ENCODE measurements at regions not wholly inside any gene's neighbourhood (a gene's known extent, or its start where the extent isn't known, plus 50 kb on each side); places are given as distances from the start of the nearest gene placed in this dataset.

DNA sequence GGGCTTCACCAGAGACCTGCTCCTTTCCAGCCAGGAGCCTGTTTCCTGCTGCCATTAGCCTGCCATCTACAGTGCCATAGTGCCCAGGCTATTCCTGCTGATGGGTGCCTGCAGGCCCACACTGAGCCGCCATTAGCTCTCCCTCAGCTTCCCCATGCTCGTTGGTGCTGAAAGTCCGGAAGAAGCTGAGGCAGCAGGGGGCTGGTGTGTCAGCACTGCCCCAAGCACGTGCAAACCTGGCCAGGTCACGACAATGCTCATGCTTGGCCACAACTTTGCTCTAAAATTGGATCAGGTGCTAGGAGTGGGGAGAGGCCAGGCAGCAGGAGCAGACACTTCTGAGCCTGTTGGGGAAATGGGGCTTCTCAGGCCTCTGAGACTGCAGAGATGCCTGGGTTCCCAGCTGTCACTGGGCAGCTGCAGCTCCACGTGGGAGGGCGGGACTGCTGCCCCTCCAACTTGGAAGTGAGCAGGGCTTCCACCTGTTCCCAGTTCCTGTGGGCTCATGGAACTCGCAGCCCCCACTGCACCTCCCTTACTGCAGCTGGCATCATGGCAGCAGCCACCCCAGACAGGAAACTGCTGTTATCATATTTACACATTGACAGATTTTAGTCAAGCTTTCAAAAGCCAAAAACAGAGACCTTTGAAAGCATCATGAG lies 913.9 kb downstream of the FSTL5 start:
- no peak for TF ChIP-seq POLR2AphosphoS5 (IDR thresholded peaks at IDR 0.05)
- TF ChIP-seq, protein P1, sequence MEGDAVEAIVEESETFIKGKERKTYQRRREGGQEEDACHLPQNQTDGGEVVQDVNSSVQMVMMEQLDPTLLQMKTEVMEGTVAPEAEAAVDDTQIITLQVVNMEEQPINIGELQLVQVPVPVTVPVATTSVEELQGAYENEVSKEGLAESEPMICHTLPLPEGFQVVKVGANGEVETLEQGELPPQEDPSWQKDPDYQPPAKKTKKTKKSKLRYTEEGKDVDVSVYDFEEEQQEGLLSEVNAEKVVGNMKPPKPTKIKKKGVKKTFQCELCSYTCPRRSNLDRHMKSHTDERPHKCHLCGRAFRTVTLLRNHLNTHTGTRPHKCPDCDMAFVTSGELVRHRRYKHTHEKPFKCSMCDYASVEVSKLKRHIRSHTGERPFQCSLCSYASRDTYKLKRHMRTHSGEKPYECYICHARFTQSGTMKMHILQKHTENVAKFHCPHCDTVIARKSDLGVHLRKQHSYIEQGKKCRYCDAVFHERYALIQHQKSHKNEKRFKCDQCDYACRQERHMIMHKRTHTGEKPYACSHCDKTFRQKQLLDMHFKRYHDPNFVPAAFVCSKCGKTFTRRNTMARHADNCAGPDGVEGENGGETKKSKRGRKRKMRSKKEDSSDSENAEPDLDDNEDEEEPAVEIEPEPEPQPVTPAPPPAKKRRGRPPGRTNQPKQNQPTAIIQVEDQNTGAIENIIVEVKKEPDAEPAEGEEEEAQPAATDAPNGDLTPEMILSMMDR (IDR thresholded peaks at IDR 0.05): no peak
